Naive thymus-derived CD4-positive, alpha-beta T cell (primary cell): ENCODE measurements at regions not wholly inside any gene's neighbourhood (a gene's known extent, or its start where the extent isn't known, plus 50 kb on each side); places are given as distances from the start of the nearest gene placed in this dataset.

Source experiments
- ATAC-seq: fragments of 150-1000 bp; cut with Tn5 transposase; 2 replicates; pipeline ENCODE4 v1.10.0; 2021; ENCODE audit warnings: mild to moderate bottlenecking, moderate library complexity
- CTCF ChIA-PET: fragments of 350-600 bp; sonication (Branson Sonifier 250); formaldehyde crosslinking; loops from one replicate; lab custom pipeline; 2021; ENCODE audit warnings: antibody characterized with exemption; lab: Charles Lee
- POLR2A ChIA-PET: fragments of 350-600 bp; sonication (Branson Sonifier 250); formaldehyde crosslinking; loops from one replicate; lab custom pipeline; 2021; ENCODE audit warnings: antibody characterized with exemption, inconsistent platforms; lab: Charles Lee
- DNase-seq, 9 donors: peaks; one replicate each; pipeline versions ENCODE4 v3.0.0 to v3.0.0-alpha.2; 2020 to 2022; ENCODE audit warnings: mixed read lengths in 1 of 9
- H3K27ac ChIP-seq: one replicate; pipeline ENCODE4 v1.7.0; 2013; ENCODE audit warnings: mild to moderate bottlenecking, low read depth, low read length, moderate library complexity
- H3K27me3 ChIP-seq, 2 donors: one replicate each; pipeline ENCODE4 v1.7.0; 2013; ENCODE audit warnings: low read length in 2 of 2, mild to moderate bottlenecking in 2 of 2, moderate library complexity in 2 of 2; ENCODE audit not compliant: control insufficient read depth in 2 of 2, insufficient read depth in 2 of 2
- H3K36me3 ChIP-seq, 3 experiments: 1 replicate in 2 of 3; 2 replicates in 1 of 3; pipeline ENCODE4 v1.7.0; 2013; ENCODE audit warnings: low read length in 3 of 3, mild to moderate bottlenecking in 3 of 3, moderate library complexity in 1 of 3; ENCODE audit not compliant: insufficient read depth in 3 of 3, control insufficient read depth in 2 of 3
- H3K4me1 ChIP-seq, 2 donors: one replicate each; pipeline ENCODE4 v1.7.0; 2013; ENCODE audit warnings: low read length in 2 of 2, mild to moderate bottlenecking in 2 of 2, moderate library complexity in 1 of 2; ENCODE audit not compliant: control insufficient read depth in 2 of 2, insufficient read depth in 2 of 2
- H3K4me3 ChIP-seq: 2 replicates; pipeline ENCODE4 v1.7.0; 2013; ENCODE audit warnings: mild to moderate bottlenecking, low read length
- H3K9me3 ChIP-seq, 3 experiments: 1 replicate in 2 of 3; 2 replicates in 1 of 3; pipeline ENCODE4 v1.7.0; 2013; ENCODE audit warnings: low read length in 3 of 3; ENCODE audit not compliant: control insufficient read depth in 2 of 3
- H3K27ac Mint-ChIP-seq, 9 donors: one replicate each; pipeline ENCODE4 v1.8.0; 2020 to 2022; ENCODE audit warnings: mixed read lengths in 9 of 9, mild to moderate bottlenecking in 8 of 9, moderate library complexity in 5 of 9, inconsistent platforms in 2 of 9
- H3K27me3 Mint-ChIP-seq, 5 donors: one replicate each; pipeline ENCODE4 v1.8.0; 2021 to 2022; ENCODE audit warnings: mixed read lengths in 5 of 5, mild to moderate bottlenecking in 1 of 5
- H3K36me3 Mint-ChIP-seq, 5 donors: one replicate each; pipeline ENCODE4 v1.8.0; 2020 to 2022; ENCODE audit warnings: mixed read lengths in 5 of 5, mild to moderate bottlenecking in 3 of 5, inconsistent platforms in 1 of 5
- H3K4me1 Mint-ChIP-seq, 7 donors: one replicate each; pipeline ENCODE4 v1.8.0; 2020 to 2022; ENCODE audit warnings: mixed read lengths in 7 of 7, mild to moderate bottlenecking in 3 of 7, inconsistent platforms in 1 of 7
- H3K4me3 Mint-ChIP-seq, 10 donors: one replicate each; pipeline ENCODE4 v1.8.0; 2020 to 2022; ENCODE audit warnings: mild to moderate bottlenecking in 10 of 10, mixed read lengths in 10 of 10, moderate library complexity in 6 of 10, inconsistent platforms in 2 of 10
- H3K9me3 Mint-ChIP-seq, 11 donors: one replicate each; pipeline ENCODE4 v1.8.0; 2020 to 2022; ENCODE audit warnings: mixed read lengths in 11 of 11, mild to moderate bottlenecking in 4 of 11, inconsistent platforms in 1 of 11, moderate library complexity in 1 of 11
- intact Hi-C, 2 donors: fragments of 100-400 bp; cut with micrococcal nuclease; formaldehyde crosslinking; loops; one replicate each; pipeline ENCODE4 v1.15.1; 2023

GRCh38 chrX:9354918-9355317, 109.9 kb upstream of the TBL1X start:
- Mint-ChIP-seq H3K9me3 (peaks cover 0 to 17% (median 0%) of the 10 kb centered on the region in 11 donors), H3K4me1 (peaks cover 16 to 43% (median 31%) of the 10 kb centered on the region in 7 donors), H3K4me3 (no peak overlapping the region), H3K27me3 (peaks cover 0 to 4% (median 0%) of the 10 kb centered on the region in 5 donors), H3K36me3 (peaks cover 0 to 20% (median 0%) of the 10 kb centered on the region in 5 donors), H3K27ac (no peak overlapping the region)
- DNase-seq (no peak), ATAC-seq (no peak)
- no peaks in the 10 kb centered on the region for H3K36me3 ChIP-seq
- H3K4me3 ChIP-seq = no peak overlapping the region
- intact Hi-C loops = loop anchor here in 1 of 2 donors (5.0 kb wide), 1 partner anchor 43 kb away; no protein-coding TSS in a partner anchor
- no peaks in the 10 kb centered on the region for H3K27me3 ChIP-seq
- peaks cover 10 to 36% of the 10 kb centered on the region in 2 donors for H3K4me1 ChIP-seq
- POLR2A ChIA-PET = no interaction called here
- H3K27ac ChIP-seq = no peak overlapping the region
- CTCF ChIA-PET = interaction anchor here (0.7 kb wide), 1 partner anchor 108 kb away, joined by 3 read pairs; no protein-coding TSS in a partner anchor
- no peaks in the 10 kb centered on the region for H3K9me3 ChIP-seq

DNA sequence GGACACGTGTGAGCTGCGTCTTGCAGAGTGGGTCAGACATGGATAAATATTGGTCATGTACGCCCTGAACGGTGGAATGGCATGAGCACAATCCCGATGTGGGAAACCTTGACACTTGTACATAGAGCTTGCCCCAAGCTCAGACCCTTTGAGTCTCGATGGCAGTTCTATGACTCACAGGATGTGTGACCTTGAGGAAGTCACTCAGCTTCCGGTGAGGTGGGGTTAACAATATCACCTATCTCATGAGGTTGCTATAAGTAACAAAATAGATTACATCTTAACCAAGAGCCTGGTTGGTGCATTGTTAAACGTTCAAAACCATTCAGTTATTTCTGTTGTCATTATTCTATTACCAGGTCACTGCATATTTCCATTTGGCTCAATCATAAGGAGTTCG, 109.1 kb upstream of the TBL1X start:
- Mint-ChIP-seq H3K4me1 (peaks cover 16 to 43% (median 31%) of the 10 kb centered on the region in 7 donors), H3K27me3 (peaks cover 0 to 4% (median 0%) of the 10 kb centered on the region in 5 donors), H3K9me3 (peaks cover 0 to 17% (median 0%) of the 10 kb centered on the region in 11 donors), H3K36me3 (peaks cover 0 to 20% (median 0%) of the 10 kb centered on the region in 5 donors), H3K27ac (peak overlapping the region in 4 of 9 donors; percentile 1 to 71 (median 51)), H3K4me3 (peak overlapping the region in 1 of 10 donors; percentile 51)
- no peaks in the 10 kb centered on the region for H3K27me3 ChIP-seq
- H3K4me3 ChIP-seq = no peak overlapping the region
- no peaks in the 10 kb centered on the region for H3K9me3 ChIP-seq
- H3K36me3 ChIP-seq = no peaks in the 10 kb centered on the region
- peaks cover 10 to 36% of the 10 kb centered on the region in 2 donors for H3K4me1 ChIP-seq
- ATAC-seq (peak; percentile 43), DNase-seq (no peak)
- ChIA-PET POLR2A (no interaction called here), CTCF (no interaction called here)
- intact Hi-C loops = no loop called here
- H3K27ac ChIP-seq = no peak overlapping the region

DNA sequence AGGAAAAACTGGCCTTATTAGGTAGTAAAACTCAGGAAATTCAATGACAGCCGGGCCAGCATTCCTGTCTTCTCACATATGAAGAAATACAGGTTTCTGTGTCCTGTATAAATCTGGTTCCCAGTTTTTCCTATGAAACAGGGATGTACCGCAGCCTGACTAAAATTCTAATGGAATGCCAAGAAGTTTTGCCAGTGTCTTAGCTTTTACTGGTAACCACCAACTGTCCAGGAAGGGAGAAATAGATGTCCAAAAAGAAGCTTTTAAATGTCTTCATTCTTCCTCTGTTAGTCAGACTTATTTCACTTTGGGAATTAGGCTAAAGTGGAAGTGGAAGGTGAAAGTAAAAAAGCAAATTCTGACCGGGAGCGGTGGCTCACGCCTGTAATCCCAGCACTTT, 108.0 kb upstream of the TBL1X start:
- H3K4me1 ChIP-seq = peaks cover 6 to 29% of the 10 kb centered on the region in 2 donors
- Mint-ChIP-seq H3K27me3 (peaks cover 0 to under 1% (median 0%) of the 10 kb centered on the region in 5 donors), H3K36me3 (peaks cover 0 to 16% (median 0%) of the 10 kb centered on the region in 5 donors), H3K9me3 (peaks cover 0 to 17% (median 0%) of the 10 kb centered on the region in 11 donors), H3K4me1 (peaks cover 14 to 36% (median 24%) of the 10 kb centered on the region in 7 donors), H3K4me3 (no peak overlapping the region), H3K27ac (no peak overlapping the region)
- intact Hi-C loops = no loop called here
- ATAC-seq (no peak), DNase-seq (no peak)
- H3K36me3 ChIP-seq = no peaks in the 10 kb centered on the region
- H3K9me3 ChIP-seq = no peaks in the 10 kb centered on the region
- no peak overlapping the region for H3K27ac ChIP-seq
- CTCF ChIA-PET = no interaction called here
- no peaks in the 10 kb centered on the region for H3K27me3 ChIP-seq
- POLR2A ChIA-PET = no interaction called here
- no peak overlapping the region for H3K4me3 ChIP-seq

GRCh38 chrX:9357518-9358114, 107.2 kb upstream of the TBL1X start:
- no peak overlapping the region for H3K4me3 ChIP-seq
- Mint-ChIP-seq H3K36me3 (peaks cover 0 to 15% (median 0%) of the 10 kb centered on the region in 5 donors), H3K27me3 (no peaks in the 10 kb centered on the region), H3K4me3 (no peak overlapping the region), H3K27ac (no peak overlapping the region), H3K4me1 (peaks cover 12 to 28% (median 16%) of the 10 kb centered on the region in 7 donors), H3K9me3 (peaks cover 0 to 17% (median 0%) of the 10 kb centered on the region in 11 donors)
- no peaks in the 10 kb centered on the region for H3K9me3 ChIP-seq
- no peaks in the 10 kb centered on the region for H3K36me3 ChIP-seq
- ChIA-PET CTCF (no interaction called here), POLR2A (no interaction called here)
- ATAC-seq (no peak), DNase-seq (no peak)
- no peak overlapping the region for H3K27ac ChIP-seq
- intact Hi-C loops = no loop called here
- H3K4me1 ChIP-seq = peaks cover 0 to 22% of the 10 kb centered on the region in 2 donors
- no peaks in the 10 kb centered on the region for H3K27me3 ChIP-seq

- H3K4me1 Mint-ChIP-seq = peaks cover 0 to 4% (median 0%) of the 10 kb centered on the region in 7 donors
- POLR2A ChIA-PET = no interaction called here
- CTCF ChIA-PET = interaction anchor here (0.6 kb wide), 1 partner anchor 617 kb away, joined by 3 read pairs; no protein-coding TSS in a partner anchor
- H3K9me3 Mint-ChIP-seq = peaks cover 0 to 3% (median 0%) of the 10 kb centered on the region in 11 donors
- no peak overlapping the region for H3K4me3 Mint-ChIP-seq
- DNase-seq = no peak
- peaks cover 0 to 6% (median 0%) of the 10 kb centered on the region in 5 donors for H3K27me3 Mint-ChIP-seq
- H3K27ac ChIP-seq = no peak overlapping the region
- H3K4me1 ChIP-seq = no peaks in the 10 kb centered on the region
- H3K9me3 ChIP-seq = no peaks in the 10 kb centered on the region
- H3K27me3 ChIP-seq = no peaks in the 10 kb centered on the region
- intact Hi-C loops = no loop called here
- no peak for ATAC-seq
- H3K27ac Mint-ChIP-seq = peak overlapping the region in 1 of 9 donors; percentile 75
- no peak overlapping the region for H3K4me3 ChIP-seq
- H3K36me3 Mint-ChIP-seq = no peaks in the 10 kb centered on the region
- no peaks in the 10 kb centered on the region for H3K36me3 ChIP-seq
These were observed 102.4 kb upstream of the TBL1X start for GRCh38 chrX:9362363-9362928.

DNA sequence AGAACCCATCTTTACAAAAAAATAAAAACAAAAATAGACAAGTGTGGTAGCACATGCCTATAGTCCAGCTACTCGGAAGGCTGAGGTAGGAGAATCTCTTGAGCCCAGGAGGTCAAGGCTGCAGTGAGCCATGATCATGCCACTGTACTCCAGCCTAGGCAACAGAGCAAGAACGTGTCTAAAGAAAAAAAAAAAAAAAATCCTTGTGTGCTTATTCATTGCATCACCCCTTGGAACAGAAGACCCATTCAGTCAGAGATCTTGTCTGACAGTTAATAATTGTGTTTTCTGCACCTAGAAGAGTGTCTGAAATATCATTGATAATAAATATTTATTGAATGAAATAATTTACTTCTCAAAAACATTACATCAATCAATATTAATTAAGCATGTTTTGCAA, 97.4 kb upstream of the TBL1X start:
- H3K27me3 Mint-ChIP-seq = peaks cover 0 to 10% (median 0%) of the 10 kb centered on the region in 5 donors
- Histone ChIP-seq H3K4me1 (no peaks in the 10 kb centered on the region), H3K27ac (no peak overlapping the region), H3K27me3 (no peaks in the 10 kb centered on the region), H3K4me3 (no peak overlapping the region), H3K9me3 (no peaks in the 10 kb centered on the region), H3K36me3 (no peaks in the 10 kb centered on the region)
- no peak for ATAC-seq
- no peaks in the 10 kb centered on the region for H3K36me3 Mint-ChIP-seq
- H3K27ac Mint-ChIP-seq = no peak overlapping the region
- H3K9me3 Mint-ChIP-seq = no peaks in the 10 kb centered on the region
- H3K4me3 Mint-ChIP-seq = no peak overlapping the region
- intact Hi-C loops = no loop called here
- peaks cover 0 to 19% (median 8%) of the 10 kb centered on the region in 7 donors for H3K4me1 Mint-ChIP-seq
- DNase-seq = no peak
- ChIA-PET POLR2A (interaction anchor here (0.6 kb wide), 1 partner anchor 16 kb away, joined by 5 read pairs; no protein-coding TSS in a partner anchor), CTCF (no interaction called here)
